A673 (cell line): ENCODE measurements at regions not wholly inside any gene's neighbourhood (a gene's known extent, or its start where the extent isn't known, plus 50 kb on each side); places are given as distances from the start of the nearest gene placed in this dataset.

ENCODE experiments used
- BruUV-seq: library from RNA; stranded (reverse); fragments of 400-500 nt; replicated peaks from 2 replicates; lab custom pipeline; 2021; lab: Mats Ljungman, UMichigan
- CTCF ChIA-PET: fragments of 300-600 bp; sonication (Branson Sonifier 250); formaldehyde crosslinking; loops from one replicate; lab custom pipeline; 2022; ENCODE audit warnings: antibody characterized with exemption; lab: Charles Lee
- POLR2A ChIA-PET: fragments of 300-600 bp; sonication (Branson Sonifier 250); formaldehyde crosslinking; loops from one replicate; lab custom pipeline; 2022; ENCODE audit warnings: antibody characterized with exemption; ENCODE audit not compliant: low non-redundant PET; lab: Charles Lee
- DNase-seq: peaks from one replicate; pipeline ENCODE4 v3.0.0-alpha.2; 2015; ENCODE audit warnings: low spot score
- H3K27ac ChIP-seq: fragments of 200-600 bp; sonication (generic); 2 replicates; pipeline ENCODE4 v1.5.1; 2016; ENCODE audit warnings: mixed run types, low read depth, mild to moderate bottlenecking, mixed read lengths, antibody characterized with exemption, low read length; ENCODE audit not compliant: poor library complexity, severe bottlenecking
- H3K27me3 ChIP-seq: fragments of 200-600 bp; sonication (generic); replicated peaks from 2 replicates; pipeline ENCODE4 v1.6.1; 2017; ENCODE audit warnings: mixed run types, low read depth, mild to moderate bottlenecking, mixed read lengths, antibody characterized with exemption, low read length; ENCODE audit not compliant: insufficient read depth, poor library complexity
- H3K36me3 ChIP-seq: fragments of 200-600 bp; sonication (generic); 2 replicates; pipeline ENCODE4 v1.6.1; 2016; ENCODE audit warnings: mixed run types, mild to moderate bottlenecking, mixed read lengths, antibody characterized with exemption, low read length; ENCODE audit not compliant: insufficient read depth, poor library complexity, severe bottlenecking
- H3K4me1 ChIP-seq: fragments of 200-600 bp; sonication (generic); 2 replicates; pipeline ENCODE4 v1.6.1; 2017; ENCODE audit warnings: mixed run types, mild to moderate bottlenecking, mixed read lengths, antibody characterized with exemption, low read length; ENCODE audit not compliant: insufficient read depth, poor library complexity, severe bottlenecking
- H3K4me3 ChIP-seq: fragments of 200-600 bp; sonication (generic); 2 replicates; pipeline ENCODE4 v1.5.1; 2016; ENCODE audit warnings: low read depth, mixed run types, mild to moderate bottlenecking, mixed read lengths, low read length; ENCODE audit not compliant: poor library complexity, severe bottlenecking
- H3K9me3 ChIP-seq: fragments of 200-600 bp; sonication (generic); 2 replicates; pipeline ENCODE4 v1.6.1; 2016; ENCODE audit warnings: mixed run types, low read depth, mild to moderate bottlenecking, mixed read lengths, antibody characterized with exemption, low read length; ENCODE audit not compliant: poor library complexity, severe bottlenecking
- CTCF ChIP-seq: fragments of 300-800, 200-600 bp; sonication (generic); conservative IDR thresholded peaks from 2 replicates; pipeline ENCODE4 v1.5.1; 2017; ENCODE audit warnings: low read depth, mild to moderate bottlenecking, antibody characterized with exemption, low read length, moderate library complexity, mixed read lengths
- EZH2 ChIP-seq: fragments of 200-600 bp; sonication (generic); IDR thresholded peaks from 2 replicates; pipeline ENCODE4 v1.6.1; 2017; ENCODE audit warnings: borderline replicate concordance, low read depth, mild to moderate bottlenecking, mixed read lengths, antibody characterized with exemption, low read length; ENCODE audit not compliant: poor library complexity, severe bottlenecking
- intact Hi-C: fragments of 100-400 bp; cut with micrococcal nuclease; formaldehyde crosslinking; loops from one replicate; pipeline ENCODE4 v1.10.0; 2022; ENCODE audit not compliant: unreplicated experiment

GRCh38 chr3:193754719-193755118 lies 161.7 kb downstream of the OPA1 start:
- intact Hi-C loops: no loop called here
- H3K4me3 ChIP-seq: no peak overlapping the region
- ChIA-PET POLR2A (no interaction called here), CTCF (no interaction called here)
- no peak for DNase-seq
- TF ChIP-seq CTCF: no peak
- no peak for TF ChIP-seq EZH2
- H3K27me3 ChIP-seq: no peaks in the 10 kb centered on the region
- no TSS peak for BruUV-seq
- no peaks in the 10 kb centered on the region for H3K36me3 ChIP-seq
- H3K27ac ChIP-seq: no peak overlapping the region
- peaks cover 12% of the 10 kb centered on the region for H3K9me3 ChIP-seq
- peaks cover 5% of the 10 kb centered on the region for H3K4me1 ChIP-seq

GRCh38 chr3:193756536-193756935 lies 163.5 kb downstream of the OPA1 start:
- Histone ChIP-seq H3K27me3 (no peaks in the 10 kb centered on the region), H3K27ac (no peak overlapping the region), H3K36me3 (no peaks in the 10 kb centered on the region), H3K4me3 (no peak overlapping the region), H3K9me3 (peaks cover 12% of the 10 kb centered on the region), H3K4me1 (peaks cover 5% of the 10 kb centered on the region)
- no peak for TF ChIP-seq CTCF
- no peak for TF ChIP-seq EZH2
- no TSS peak for BruUV-seq
- POLR2A ChIA-PET: no interaction called here
- intact Hi-C loops: no loop called here
- no peak for DNase-seq
- CTCF ChIA-PET: no interaction called here

GRCh38 chr3:193757457-193757856 lies 164.4 kb downstream of the OPA1 start:
- H3K27me3 ChIP-seq: no peaks in the 10 kb centered on the region
- intact Hi-C loops: no loop called here
- peaks cover 12% of the 10 kb centered on the region for H3K9me3 ChIP-seq
- BruUV-seq: no TSS peak
- ChIA-PET POLR2A (no interaction called here), CTCF (no interaction called here)
- H3K27ac ChIP-seq: peak overlapping the region; percentile 51
- no peaks in the 10 kb centered on the region for H3K36me3 ChIP-seq
- H3K4me3 ChIP-seq: no peak overlapping the region
- no peak for TF ChIP-seq EZH2
- TF ChIP-seq CTCF: no peak
- peak; percentile 50 for DNase-seq
- H3K4me1 ChIP-seq: peaks cover 5% of the 10 kb centered on the region
